ENCODE measurements at regions not wholly inside any gene's neighbourhood (a gene's known extent, or its start where the extent isn't known, plus 50 kb on each side); places are given as distances from the start of the nearest gene placed in this dataset.

DNA sequence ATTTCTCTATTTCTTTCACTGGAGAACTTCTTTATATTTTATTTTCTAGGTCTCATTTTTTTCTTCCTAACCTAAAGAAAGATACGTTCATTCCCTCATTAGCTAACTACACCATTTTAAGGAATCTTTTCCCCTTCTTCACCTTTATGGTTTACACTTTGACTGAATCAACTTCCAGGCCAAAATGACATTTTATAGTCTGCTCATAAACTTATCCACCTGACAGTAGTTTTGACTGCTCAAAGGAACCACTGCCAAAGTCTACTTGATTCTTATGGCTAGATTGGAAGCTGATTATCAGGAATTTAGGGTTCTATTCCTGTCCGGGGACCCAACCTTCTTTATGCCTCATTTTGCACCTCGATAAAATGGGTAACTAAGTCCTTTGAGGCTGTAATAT lies 73.0 kb upstream of the FOXP2 start:
- no peak for TF ChIP-seq POLR2AphosphoS5 (IDR thresholded peaks at IDR 0.05; ENCODE audit: low read depth, low read length)
- TF ChIP-seq POLR2A (IDR thresholded peaks at IDR 0.05; ENCODE audit: low read depth, low read length) = no peak
- TF ChIP-seq TAF1 (IDR thresholded peaks at IDR 0.05; ENCODE audit: borderline replicate concordance, low read depth, low read length) = no peak
